Muscle layer of colon (tissue), 2 donors: ENCODE measurements at regions not wholly inside any gene's neighbourhood (a gene's known extent, or its start where the extent isn't known, plus 50 kb on each side); places are given as distances from the start of the nearest gene placed in this dataset.

Experiments
- H3K27ac ChIP-seq: one replicate; pipeline ENCODE4 v1.7.0; 2013; ENCODE audit warnings: low read depth, mild to moderate bottlenecking, low read length, moderate library complexity
- H3K27me3 ChIP-seq, 2 donors: one replicate each; pipeline ENCODE4 v1.7.0; 2013; ENCODE audit warnings: low read length in 2 of 2, mild to moderate bottlenecking in 2 of 2; ENCODE audit not compliant: insufficient read depth in 2 of 2, control insufficient read depth in 1 of 2
- H3K36me3 ChIP-seq: one replicate; pipeline ENCODE4 v1.7.0; 2013; ENCODE audit warnings: mild to moderate bottlenecking, low read length; ENCODE audit not compliant: insufficient read depth
- H3K4me1 ChIP-seq: one replicate; pipeline ENCODE4 v1.7.0; 2013; ENCODE audit warnings: mild to moderate bottlenecking, low read length; ENCODE audit not compliant: insufficient read depth
- H3K4me3 ChIP-seq, 2 donors: one replicate each; pipeline ENCODE4 v1.7.0; 2013; ENCODE audit warnings: low read length in 2 of 2, low read depth in 1 of 2, mild to moderate bottlenecking in 1 of 2, moderate library complexity in 1 of 2
- H3K9ac ChIP-seq: one replicate; pipeline ENCODE4 v1.7.0; 2013; ENCODE audit warnings: low read length
- H3K9me3 ChIP-seq: one replicate; pipeline ENCODE4 v1.7.0; 2013; ENCODE audit warnings: mild to moderate bottlenecking, low read length
- donor health status: abdominal sarcoma.
- donor health status: Adenocarcinoma of cecum.

- H3K4me1 ChIP-seq, result no peaks in the 10 kb centered on the region
- no peak overlapping the region for H3K9ac ChIP-seq
- no peaks in the 10 kb centered on the region for H3K27me3 ChIP-seq
- H3K9me3 ChIP-seq, result no peaks in the 10 kb centered on the region
- no peak overlapping the region for H3K27ac ChIP-seq
- no peaks in the 10 kb centered on the region for H3K36me3 ChIP-seq
- H3K4me3 ChIP-seq, result no peak overlapping the region
These were observed 107.0 kb upstream of the CTSO start for GRCh38 chr4:156060661-156061060.

GRCh38 chr4:156053174-156053573 lies 99.5 kb upstream of the CTSO start:
- H3K27me3 ChIP-seq, result no peaks in the 10 kb centered on the region
- no peaks in the 10 kb centered on the region for H3K4me1 ChIP-seq
- no peak overlapping the region for H3K27ac ChIP-seq
- H3K4me3 ChIP-seq, result no peak overlapping the region
- no peaks in the 10 kb centered on the region for H3K36me3 ChIP-seq
- no peak overlapping the region for H3K9ac ChIP-seq
- no peaks in the 10 kb centered on the region for H3K9me3 ChIP-seq

GRCh38 chr4:156052116-156052515 lies 98.5 kb upstream of the CTSO start:
- no peak overlapping the region for H3K9ac ChIP-seq
- H3K4me3 ChIP-seq, result no peak overlapping the region
- H3K27me3 ChIP-seq, result no peaks in the 10 kb centered on the region
- no peaks in the 10 kb centered on the region for H3K36me3 ChIP-seq
- no peak overlapping the region for H3K27ac ChIP-seq
- H3K9me3 ChIP-seq, result no peaks in the 10 kb centered on the region
- no peaks in the 10 kb centered on the region for H3K4me1 ChIP-seq

- no peaks in the 10 kb centered on the region for H3K9me3 ChIP-seq
- no peaks in the 10 kb centered on the region for H3K27me3 ChIP-seq
- no peak overlapping the region for H3K27ac ChIP-seq
- H3K36me3 ChIP-seq, result no peaks in the 10 kb centered on the region
- no peaks in the 10 kb centered on the region for H3K4me1 ChIP-seq
- H3K9ac ChIP-seq, result no peak overlapping the region
- no peak overlapping the region for H3K4me3 ChIP-seq
These were observed 85.1 kb upstream of the CTSO start for GRCh38 chr4:156038772-156039171.

- no peak overlapping the region for H3K27ac ChIP-seq
- no peaks in the 10 kb centered on the region for H3K4me1 ChIP-seq
These were observed 82.8 kb upstream of the CTSO start for GRCh38 chr4:156036496-156036895.

GRCh38 chr4:156029691-156030090 lies 76.0 kb upstream of the CTSO start:
- no peak overlapping the region for H3K9ac ChIP-seq
- no peaks in the 10 kb centered on the region for H3K9me3 ChIP-seq
- H3K4me1 ChIP-seq, result no peaks in the 10 kb centered on the region
- no peaks in the 10 kb centered on the region for H3K36me3 ChIP-seq
- H3K27ac ChIP-seq, result no peak overlapping the region
- H3K27me3 ChIP-seq, result no peaks in the 10 kb centered on the region
- no peak overlapping the region for H3K4me3 ChIP-seq

More at GRCh38 chr4:156036496-156036895, 82.8 kb upstream of the CTSO start:
- no peak overlapping the region for H3K9ac ChIP-seq
- no peaks in the 10 kb centered on the region for H3K27me3 ChIP-seq
- H3K4me3 ChIP-seq, result no peak overlapping the region
- no peaks in the 10 kb centered on the region for H3K36me3 ChIP-seq
- no peaks in the 10 kb centered on the region for H3K9me3 ChIP-seq

GRCh38 chr4:156021298-156021697 lies 67.6 kb upstream of the CTSO start:
- H3K27ac ChIP-seq, result no peak overlapping the region
- no peaks in the 10 kb centered on the region for H3K36me3 ChIP-seq
- H3K9ac ChIP-seq, result no peak overlapping the region
- H3K9me3 ChIP-seq, result no peaks in the 10 kb centered on the region
- no peaks in the 10 kb centered on the region for H3K27me3 ChIP-seq
- H3K4me1 ChIP-seq, result no peaks in the 10 kb centered on the region
- no peak overlapping the region for H3K4me3 ChIP-seq

GRCh38 chr4:156019246-156019645 lies 65.6 kb upstream of the CTSO start:
- Histone ChIP-seq H3K27me3 (no peaks in the 10 kb centered on the region), H3K4me1 (no peaks in the 10 kb centered on the region), H3K9ac (no peak overlapping the region), H3K27ac (no peak overlapping the region), H3K9me3 (no peaks in the 10 kb centered on the region), H3K4me3 (no peak overlapping the region), H3K36me3 (no peaks in the 10 kb centered on the region)

- H3K27me3 ChIP-seq, result no peaks in the 10 kb centered on the region
- no peaks in the 10 kb centered on the region for H3K36me3 ChIP-seq
- no peak overlapping the region for H3K9ac ChIP-seq
- no peak overlapping the region for H3K27ac ChIP-seq
- no peaks in the 10 kb centered on the region for H3K4me1 ChIP-seq
- H3K9me3 ChIP-seq, result no peaks in the 10 kb centered on the region
- H3K4me3 ChIP-seq, result no peak overlapping the region
These were observed 64.7 kb upstream of the CTSO start for GRCh38 chr4:156018383-156018782.

- no peak overlapping the region for H3K27ac ChIP-seq
- H3K4me1 ChIP-seq, result no peaks in the 10 kb centered on the region
- H3K27me3 ChIP-seq, result no peaks in the 10 kb centered on the region
- H3K9me3 ChIP-seq, result no peaks in the 10 kb centered on the region
- no peak overlapping the region for H3K9ac ChIP-seq
- H3K36me3 ChIP-seq, result no peaks in the 10 kb centered on the region
- H3K4me3 ChIP-seq, result no peak overlapping the region
These were observed 62.1 kb upstream of the CTSO start for GRCh38 chr4:156015781-156016180.

- Histone ChIP-seq H3K27ac (no peak overlapping the region), H3K4me3 (no peak overlapping the region), H3K4me1 (no peaks in the 10 kb centered on the region), H3K27me3 (no peaks in the 10 kb centered on the region), H3K9ac (no peak overlapping the region), H3K9me3 (no peaks in the 10 kb centered on the region), H3K36me3 (no peaks in the 10 kb centered on the region)
These were observed 52.5 kb upstream of the CTSO start for GRCh38 chr4:156006192-156006591.
